ENCODE measurements at regions not wholly inside any gene's neighbourhood (a gene's known extent, or its start where the extent isn't known, plus 50 kb on each side); places are given as distances from the start of the nearest gene placed in this dataset.
"Not testable (repeated sequence)": the region's sequence is repeated elsewhere in the genome, so short reads cannot be mapped to it uniquely, and the experiment has no call there.

DNA sequence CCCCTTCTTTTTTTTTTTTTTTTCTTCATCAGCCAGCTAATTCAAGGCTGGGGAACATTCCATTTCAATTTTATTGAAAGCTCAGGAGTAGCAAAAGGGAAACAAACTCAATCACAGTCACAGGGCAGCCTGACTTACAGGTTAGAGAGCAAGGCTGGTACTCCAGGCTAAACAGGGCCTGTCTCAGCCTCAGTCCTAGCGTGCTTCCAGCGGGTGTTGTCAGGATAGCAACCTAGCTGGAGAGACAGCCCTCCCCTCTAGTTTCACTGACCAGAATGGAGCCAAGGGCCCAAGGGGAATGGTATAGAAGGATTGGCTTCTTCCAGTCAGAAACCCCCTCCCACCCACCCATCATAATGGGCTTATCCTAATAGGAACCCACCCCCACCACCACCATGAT lies 132.9 kb downstream of the PXDC1 start:
- no peak for DNase-seq (ENCODE audit: low spot score)

DNA sequence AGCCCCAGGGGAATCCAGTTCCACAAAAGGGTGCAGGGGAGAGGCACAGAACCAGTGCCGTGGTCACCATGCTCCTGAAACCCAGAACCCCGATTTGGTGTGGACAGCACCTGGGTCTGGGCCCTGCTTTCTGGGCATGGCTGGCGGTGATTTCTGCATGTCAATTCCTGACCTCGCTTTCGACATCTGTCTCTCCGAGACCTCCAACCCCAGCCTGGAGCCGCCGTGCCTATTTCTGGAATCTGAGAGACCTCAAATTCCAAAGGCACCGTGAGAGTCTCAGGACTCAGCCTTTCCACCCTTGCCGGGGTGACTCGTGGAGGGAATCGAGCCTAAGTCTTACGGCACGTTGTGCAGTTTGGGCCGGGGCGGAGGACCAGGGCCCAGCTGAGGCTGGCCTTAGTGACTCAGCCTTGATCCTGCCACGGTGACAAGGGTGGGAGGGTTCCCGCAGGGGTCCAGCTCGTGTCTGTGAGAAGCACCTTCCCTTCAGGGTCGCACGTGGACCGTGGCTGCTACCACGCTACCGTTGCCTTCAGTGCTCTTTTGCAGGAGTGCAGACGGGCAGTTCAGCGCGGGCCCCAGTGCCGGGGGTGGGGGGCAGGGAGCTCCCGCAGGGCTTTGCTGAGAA lies 133.7 kb downstream of the PXDC1 start:
- DNase-seq (ENCODE audit: low spot score), result no peak

DNA sequence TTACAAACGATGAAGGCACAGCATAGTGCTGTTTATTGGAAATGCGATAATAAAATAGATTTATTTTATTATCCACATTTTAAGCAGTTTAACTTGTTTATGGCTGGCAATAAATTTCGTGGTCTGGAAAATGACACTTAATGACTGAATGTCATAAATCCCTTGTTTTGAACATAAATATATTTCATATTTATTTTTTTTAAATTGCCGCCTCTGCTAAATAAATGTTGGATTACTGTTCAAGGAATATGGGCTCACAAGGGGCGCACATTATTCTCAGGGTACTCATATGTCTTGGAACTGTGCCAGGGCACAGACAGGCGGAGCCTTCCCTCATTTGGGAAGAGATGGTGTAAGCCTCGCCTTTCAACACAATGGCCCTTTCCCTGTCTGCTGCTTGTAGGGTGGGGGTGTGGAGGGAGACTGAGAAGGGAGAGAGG lies 134.3 kb downstream of the PXDC1 start:
- no peak for DNase-seq (ENCODE audit: low spot score)

DNA sequence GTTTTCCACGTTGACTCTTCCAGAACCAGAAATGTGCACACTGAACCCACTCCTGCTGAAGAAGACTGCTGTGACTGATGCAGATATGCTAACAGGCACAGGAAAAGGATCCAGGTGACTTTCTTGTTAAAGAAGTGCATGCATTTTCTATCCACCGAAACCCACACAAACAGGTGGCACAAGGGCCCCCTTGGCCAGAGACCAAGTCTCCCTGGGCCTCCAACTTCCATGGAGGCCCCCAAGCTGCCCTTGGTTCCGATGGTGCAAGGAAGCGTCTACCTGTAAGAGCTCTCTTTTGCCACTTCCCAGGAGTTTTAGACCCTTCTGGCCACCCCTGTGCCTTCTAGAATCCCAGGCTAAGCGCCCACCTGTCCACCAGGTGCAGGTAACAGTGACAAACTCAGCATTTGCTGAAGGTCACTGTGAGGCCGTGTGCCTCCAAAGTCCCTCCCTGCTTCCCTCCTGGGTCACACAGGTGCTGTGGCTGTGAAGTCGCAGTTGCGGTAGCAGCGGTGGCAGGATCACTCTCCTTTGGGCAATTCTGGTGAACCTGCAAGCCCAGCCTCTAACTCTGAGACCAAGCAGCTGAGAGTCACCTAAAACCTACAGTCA lies 134.8 kb downstream of the PXDC1 start:
- no peak for DNase-seq (ENCODE audit: low spot score)

DNA sequence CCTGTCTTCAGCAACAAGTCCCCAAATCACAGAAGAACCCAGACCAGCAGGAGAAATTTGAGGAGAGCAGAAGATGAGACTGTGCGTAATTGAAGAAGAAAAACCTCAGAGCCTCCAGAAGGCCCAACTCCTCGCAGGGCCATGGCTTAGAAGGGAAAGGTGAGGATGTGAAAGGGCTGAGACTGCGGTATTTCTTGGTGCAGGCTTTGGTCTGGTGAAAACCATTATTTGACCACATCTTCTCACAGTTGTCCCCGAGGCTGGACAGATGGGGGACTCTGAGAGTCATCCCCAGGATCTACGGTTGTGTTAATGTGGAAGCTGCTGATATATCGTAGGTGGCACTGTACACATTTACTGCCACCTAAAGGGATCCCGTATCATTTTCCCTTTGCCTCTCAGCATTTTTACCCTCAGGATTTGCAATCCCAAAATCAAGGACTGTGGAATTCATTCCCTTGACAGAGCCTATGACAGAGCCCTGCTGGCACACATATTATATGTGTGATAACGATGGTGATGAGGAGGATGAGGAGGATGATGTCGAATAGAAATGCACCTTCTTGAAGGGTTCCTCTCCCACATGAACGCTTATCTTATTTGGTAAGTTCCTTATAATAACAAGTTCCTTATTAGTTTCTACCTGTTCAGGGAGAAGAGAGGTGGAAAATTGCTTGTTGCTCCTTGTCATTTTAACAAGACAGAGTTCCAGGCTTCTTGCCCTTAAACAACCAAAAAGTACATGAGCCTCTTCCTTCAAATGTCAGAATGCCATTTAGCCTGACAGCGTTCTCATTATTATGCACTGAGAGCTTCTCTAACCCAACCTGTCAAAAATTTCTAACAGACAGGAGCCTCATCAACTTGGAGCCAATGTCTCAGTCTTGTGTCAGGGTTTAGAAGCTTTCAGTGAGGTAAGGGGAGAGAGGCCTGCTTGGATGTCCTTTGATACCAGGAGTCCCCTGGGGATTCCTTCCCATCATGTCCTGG lies 135.8 kb downstream of the PXDC1 start:
- DNase-seq (ENCODE audit: low spot score), result no peak

DNA sequence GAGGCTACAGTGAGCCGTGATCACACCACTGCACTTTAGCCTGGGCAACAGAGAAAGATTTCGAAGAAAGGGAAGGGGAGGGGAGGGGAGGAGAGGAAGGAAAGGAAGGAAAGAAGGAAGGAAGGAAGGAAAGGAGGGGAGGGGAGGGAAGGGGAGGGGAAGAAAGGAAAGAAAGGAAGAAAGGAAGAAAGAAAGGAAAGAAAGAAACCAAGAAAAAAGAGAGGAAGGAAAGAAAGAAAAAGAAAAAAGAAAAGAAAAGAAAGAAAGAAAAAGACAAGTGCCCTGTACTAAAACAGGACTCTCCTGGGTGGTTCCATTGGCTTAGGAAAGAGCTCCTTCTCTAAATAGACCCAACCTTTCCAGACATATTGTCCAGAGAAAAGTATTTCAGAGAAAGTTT lies 136.6 kb downstream of the PXDC1 start:
- DNase-seq (ENCODE audit: low spot score), result no peak

DNA sequence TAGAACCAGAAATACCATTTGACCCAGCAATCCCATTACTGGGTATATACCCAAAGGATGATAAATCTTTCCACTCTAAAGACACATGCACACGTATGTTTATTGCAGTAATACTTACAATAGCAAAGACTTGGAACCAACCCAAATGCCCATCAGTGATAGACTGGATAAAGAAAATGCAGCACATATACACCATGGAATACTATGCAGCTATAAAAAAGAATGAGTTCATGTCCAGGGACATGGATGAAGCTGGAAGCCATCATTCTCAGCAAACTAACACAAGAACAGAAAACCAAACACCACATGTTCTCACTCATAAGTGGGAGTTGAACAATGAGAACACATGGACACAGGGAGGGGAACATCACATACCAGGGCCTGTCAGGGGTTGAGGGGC lies 137.9 kb downstream of the PXDC1 start:
- DNase-seq (ENCODE audit: low spot score), result not testable (repeated sequence)

DNA sequence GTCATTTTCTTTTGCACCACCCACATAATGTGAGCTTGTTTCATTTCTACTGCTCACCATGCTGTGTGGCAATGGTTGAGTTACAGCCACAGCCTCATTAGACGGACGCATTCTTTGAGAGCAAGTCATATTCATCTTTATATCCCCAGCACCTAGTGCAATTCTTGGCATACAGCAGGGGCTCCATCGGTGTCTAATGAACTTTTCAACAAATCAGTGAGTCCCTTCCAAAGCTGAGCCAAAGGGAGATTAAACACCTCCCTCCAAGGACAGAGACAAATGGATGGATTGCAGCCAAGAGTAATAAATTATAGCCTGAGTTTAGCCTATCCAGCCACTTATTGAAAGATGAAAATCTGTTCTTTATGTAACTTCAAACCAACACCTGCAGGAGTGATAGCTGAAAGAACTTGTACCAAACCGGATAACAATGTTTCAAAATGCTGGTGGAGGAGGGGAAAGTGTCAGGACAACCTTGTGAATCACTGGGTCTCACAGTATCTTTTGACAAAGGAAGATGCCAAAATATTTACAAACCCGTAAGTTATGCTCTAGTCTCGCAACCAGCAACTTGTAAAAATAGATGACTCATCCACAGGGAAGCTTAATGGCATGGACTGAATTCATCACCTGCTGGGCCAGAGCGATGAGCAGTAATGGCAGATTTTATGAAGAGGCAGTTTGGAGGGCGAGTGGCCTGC lies 139.0 kb downstream of the PXDC1 start:
- DNase-seq (ENCODE audit: low spot score), result peak; percentile 27

DNA sequence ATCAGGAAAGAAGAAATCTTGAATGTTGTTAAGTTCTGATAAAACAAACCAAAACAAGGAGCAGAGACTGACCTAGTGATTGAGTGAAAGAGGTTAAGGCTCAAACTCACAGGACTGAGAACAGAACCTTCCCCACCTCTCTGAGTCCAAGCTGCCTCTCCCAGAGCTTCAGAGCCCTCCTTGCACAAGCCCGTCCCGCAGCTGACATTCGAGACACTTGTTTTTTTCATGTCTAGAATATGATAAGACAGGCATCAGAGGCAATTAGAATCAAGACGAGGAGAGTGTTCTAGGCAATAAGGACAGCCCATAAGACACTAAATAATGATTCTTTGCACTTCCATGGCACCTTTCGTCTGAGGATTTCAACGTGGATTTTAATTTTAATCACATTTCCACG lies 140.6 kb downstream of the PXDC1 start:
- no peak for DNase-seq (ENCODE audit: low spot score)

DNA sequence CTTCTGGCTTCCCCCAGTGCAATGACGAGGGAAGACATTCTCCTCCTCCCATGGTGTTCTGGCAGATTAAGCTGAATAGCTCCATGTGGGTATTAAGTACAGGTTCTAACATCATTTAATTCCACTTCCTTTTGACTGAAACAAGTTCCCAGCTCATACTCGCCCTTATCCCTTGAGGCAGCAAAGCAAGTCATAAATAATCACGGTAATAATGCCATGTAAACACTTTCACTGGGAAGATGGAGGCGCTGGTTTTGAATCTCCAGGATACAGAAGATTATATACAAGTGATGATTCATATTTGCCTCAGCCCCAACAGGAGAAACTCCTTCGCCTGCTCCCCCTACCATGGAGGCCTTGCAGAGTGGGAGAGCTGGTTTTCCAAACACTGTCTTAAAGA lies 141.3 kb downstream of the PXDC1 start:
- no peak for DNase-seq (ENCODE audit: low spot score)

DNA sequence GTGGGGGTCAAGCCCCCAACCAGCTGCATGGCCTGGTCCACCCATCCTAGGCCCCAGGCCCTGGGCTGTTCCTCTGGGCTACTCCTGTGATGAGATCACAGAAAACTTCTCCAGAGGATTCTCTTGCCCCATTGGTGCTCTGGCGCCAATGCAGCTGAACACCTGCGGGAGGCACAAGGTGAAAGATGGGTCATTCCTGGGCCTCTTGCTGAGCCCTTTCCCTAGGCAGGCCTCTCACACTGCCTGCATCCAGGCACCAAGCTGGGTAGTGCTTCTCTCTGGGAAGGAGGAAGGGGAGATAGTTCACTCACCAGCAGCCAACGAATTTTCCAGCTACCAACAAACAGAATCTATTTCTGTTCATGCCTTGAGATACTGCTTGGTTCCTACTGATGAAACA lies 142.1 kb downstream of the PXDC1 start:
- no peak for DNase-seq (ENCODE audit: low spot score)

DNA sequence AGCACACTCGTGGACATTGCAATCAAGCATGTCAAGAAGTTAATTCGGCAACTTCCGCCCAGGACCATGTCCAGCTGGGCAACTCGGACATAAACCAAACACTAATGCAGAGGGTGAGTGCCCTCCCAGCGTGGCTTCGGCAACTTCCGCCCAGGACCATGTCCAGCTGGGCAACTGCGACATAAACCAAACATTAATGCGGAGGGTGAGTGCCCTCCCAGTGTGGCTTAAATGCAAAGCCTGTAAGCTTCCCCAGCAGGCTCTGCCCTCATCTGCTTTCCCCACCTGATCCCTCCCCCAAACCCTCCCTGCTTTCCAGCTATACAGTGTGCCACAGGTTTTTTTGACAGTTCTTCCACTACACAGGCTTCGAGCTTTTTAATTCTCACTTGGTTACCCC lies 143.4 kb downstream of the PXDC1 start:
- no peak for DNase-seq (ENCODE audit: low spot score)

DNA sequence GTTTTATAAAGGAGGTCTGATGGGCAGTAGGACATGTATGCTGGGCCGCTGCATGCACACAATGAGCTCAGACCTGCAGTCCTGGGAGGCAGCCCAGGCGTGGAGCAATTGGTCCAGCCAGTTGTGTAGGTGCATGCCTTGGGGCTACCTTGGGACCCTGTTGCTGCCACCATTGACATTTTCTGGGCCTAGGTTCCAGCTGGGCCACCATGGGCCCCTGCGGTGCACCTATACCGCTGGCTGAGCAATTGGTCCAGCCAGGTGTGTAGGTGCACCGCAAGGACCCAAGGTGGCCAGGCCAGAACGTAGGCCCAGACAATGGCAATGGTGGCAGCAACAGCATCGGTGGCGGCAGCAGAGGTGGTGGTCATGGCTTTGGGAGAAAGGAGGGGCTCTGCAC lies 143.9 kb downstream of the PXDC1 start:
- no peak for DNase-seq (ENCODE audit: low spot score)

DNA sequence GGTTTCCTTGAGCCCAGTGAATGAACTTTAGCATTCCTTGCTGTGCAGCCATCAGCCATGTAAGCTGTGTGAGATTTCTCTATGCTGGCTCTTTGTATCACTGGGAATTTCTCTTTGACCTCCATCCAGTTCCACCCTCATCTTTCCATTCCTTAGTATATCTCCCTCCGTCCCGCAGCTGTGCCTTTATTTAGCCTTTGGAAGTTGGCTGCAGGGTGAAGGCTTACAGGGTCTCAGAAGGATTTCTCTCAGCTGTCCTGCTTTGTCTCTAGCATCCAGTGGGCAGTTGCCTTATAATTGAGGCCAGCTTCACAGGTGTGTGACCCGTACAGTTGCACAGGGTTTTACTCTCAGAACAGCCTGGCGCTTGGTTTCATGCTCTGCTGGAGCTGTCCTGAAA lies 144.3 kb downstream of the PXDC1 start:
- no peak for DNase-seq (ENCODE audit: low spot score)

DNA sequence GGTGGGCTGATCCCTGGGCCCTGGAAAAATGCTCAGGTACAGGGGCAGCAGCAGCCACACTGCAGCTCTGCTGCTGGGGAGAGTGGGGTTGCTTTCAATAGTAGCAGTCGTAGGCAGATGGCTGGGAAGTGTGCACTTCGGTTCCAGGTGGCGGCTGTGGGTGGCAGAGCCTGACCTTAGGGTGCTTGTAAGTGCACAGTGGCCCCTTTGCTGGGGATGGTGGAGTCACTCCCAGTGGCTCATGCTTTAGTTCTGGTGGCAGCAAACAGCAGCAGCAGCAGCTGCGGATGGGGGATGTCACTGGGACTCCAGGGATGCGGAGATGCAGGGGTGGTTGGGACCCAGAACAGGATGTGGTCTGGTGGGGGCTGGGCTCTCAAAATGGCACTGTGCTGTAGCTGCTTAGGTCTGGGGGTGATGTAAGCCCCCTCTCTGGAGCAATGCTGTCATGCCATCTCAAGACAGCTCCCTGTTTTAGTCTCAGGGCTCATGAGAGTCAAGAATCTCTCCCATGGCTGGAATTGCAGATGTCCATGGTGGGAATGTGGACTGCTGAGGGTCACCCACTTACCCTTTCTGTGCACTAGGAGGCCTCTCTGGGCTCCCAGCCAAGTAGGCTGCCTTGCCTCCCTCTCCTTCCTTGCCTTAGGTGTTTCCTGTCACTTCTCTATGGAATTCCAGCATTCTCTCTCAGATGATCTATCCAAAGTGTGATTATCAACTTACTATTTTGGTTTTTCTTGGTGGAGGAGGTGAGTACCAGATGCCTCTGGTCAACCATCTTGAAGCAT lies 146.7 kb upstream of the SLC22A23 start:
- no peak for DNase-seq (ENCODE audit: low spot score)

DNA sequence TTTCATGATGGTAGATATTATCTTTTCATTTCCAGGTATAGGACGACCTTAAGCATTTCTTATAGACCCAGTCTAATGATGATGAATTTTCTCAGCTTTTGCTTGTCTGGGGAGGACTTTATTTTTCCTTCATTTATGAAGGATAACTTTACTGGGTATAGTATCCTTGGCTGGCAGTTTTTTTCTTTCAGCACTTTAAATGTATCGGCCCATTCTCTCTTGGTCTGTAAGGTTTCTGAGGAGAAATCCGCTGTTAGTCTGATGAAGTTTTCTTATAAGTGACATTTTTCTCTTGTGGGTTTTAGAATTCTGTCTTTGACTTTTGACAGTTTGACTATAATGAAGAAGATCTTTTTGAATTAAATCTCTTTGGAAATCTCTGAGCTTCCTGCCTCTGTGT lies 144.7 kb upstream of the SLC22A23 start:
- no peak for DNase-seq (ENCODE audit: low spot score)

DNA sequence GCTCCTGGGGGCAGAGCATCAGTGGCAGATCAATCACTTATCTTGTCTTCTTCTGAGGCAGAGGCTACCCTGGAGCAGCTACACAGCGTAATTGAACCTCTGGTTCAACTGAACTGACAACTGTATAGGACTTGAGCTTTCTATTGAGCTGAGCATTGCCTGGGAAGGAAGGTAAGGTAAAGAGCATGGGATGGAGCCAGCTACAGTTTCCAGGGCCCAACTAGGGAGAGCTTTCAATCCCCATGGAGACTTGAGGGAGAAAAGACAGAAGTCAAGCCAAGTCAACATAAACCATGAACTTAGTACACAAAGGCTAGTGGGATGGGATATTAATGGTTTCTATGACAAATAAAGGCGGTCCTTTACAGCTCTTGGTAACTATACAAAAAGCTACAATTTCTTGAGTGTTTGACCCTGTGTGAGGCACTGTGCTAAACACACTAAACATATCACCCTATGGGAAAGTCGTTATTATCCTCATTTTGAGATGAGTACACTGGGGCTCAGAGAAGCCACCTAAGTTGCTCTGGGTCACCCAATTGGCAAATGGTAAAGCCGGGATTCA lies 140.7 kb upstream of the SLC22A23 start:
- DNase-seq (ENCODE audit: low spot score), result no peak

DNA sequence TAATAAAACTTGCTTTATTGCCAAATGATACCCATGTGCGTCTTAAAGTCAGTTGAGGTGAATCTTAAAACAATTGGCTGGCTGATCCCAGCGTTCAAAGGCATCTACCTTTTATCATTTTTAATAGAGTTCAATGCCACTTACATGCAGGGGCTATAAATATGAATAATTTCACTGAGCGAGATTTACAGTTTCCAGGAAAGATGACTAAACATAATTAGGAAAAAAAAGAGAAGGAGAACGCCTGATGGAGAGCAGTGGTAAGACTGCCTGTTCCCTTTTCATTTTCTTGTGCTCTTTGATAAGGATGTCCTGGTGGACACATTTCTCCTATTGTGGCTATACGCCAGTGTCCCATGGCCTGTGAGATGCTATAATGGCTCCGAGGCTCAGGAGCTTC lies 139.9 kb upstream of the SLC22A23 start:
- DNase-seq (ENCODE audit: low spot score), result no peak

DNA sequence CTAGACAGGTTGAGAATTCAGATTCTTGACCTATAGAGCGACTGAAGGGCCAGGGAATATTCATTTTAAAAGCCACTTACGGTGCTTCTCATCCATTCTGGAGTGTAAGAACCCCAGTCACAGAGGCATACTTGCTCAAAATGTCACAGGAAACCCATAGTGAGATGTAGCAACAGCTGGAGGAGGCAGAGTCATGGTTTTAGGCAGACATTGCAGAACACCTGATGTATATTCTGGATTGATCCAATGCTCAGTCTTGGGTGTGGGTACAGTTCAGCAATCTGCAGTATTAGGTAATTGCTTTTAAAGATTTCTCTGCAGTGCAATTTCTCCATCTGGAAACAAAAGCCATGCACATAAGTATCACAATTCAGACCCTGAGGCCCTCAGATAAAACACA lies 137.4 kb upstream of the SLC22A23 start:
- no peak for DNase-seq (ENCODE audit: low spot score)

DNA sequence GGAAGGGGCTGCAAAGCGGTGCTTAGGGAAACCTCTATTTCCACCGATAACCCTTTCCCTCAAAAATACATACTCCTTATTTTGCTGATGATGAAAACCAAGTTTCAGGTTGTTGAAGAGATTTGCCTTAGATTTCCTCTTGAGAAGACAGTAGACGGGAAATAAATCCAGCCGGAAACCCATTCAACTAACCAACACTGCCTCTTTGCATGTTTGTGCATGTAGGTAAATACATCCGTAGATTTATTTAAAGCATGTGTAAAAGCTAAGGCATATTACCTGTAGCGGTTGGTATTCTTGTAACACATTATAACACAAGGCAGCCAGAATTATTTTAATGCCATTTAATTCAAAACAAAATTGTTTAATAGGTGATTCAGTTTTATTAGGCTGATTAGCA lies 136.3 kb upstream of the SLC22A23 start:
- DNase-seq (ENCODE audit: low spot score), result no peak

DNA sequence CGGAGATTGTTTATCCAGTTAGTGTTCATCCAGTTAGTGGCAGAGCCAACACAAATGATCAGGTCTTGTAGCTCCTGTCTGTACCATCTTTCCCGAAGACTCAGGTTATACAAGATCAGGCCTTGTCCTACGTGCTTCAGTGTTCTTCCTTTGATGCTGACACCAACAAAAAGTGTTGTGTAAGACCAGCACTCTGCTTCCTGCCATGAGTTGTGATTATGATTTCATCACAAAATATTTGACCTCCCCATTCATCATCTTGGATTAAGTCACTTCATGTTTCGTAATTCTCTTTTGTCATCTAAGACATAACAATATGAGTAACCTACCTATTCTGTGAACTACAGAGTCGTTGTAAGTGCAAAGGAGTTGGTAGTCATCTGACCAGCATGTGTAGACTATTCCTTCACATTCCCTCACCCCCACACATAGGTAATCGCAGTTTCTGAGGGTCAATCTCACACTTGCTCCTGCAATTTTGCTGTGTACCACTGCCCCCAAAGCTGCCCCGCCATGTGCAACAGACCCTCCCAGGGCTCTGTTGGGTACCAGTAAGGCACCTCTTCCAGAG lies 135.6 kb upstream of the SLC22A23 start:
- peak; percentile 58 for DNase-seq (ENCODE audit: low spot score)
